SK-N-SH treated with all-trans-retinoic acid at 6 μM for 48 hours (cell line): ENCODE measurements at regions not wholly inside any gene's neighbourhood (a gene's known extent, or its start where the extent isn't known, plus 50 kb on each side); places are given as distances from the start of the nearest gene placed in this dataset.

Experiments
- ISL1 ChIP-seq: fragments of 250-450 bp; sonication (Bioruptor Pico); IDR thresholded peaks from 2 replicates; pipeline ENCODE4 v2.1.2; 2022; ENCODE audit warnings: mild to moderate bottlenecking, moderate library complexity
- PPARA ChIP-seq: fragments of 250-450 bp; sonication (Bioruptor Pico); IDR thresholded peaks from 2 replicates; pipeline ENCODE4 v1.5.0; 2020; ENCODE audit warnings: mild to moderate bottlenecking, borderline replicate concordance
- RARB ChIP-seq: fragments of 250-450 bp; sonication (Bioruptor Pico); IDR thresholded peaks from 2 replicates; pipeline ENCODE4 v1.8.0; 2021; ENCODE audit warnings: mild to moderate bottlenecking, moderate library complexity
- TCF4 ChIP-seq: fragments of 250-450 bp; sonication (Bioruptor Pico); IDR thresholded peaks from 2 replicates; pipeline ENCODE4 v1.8.0; 2021; ENCODE audit warnings: mild to moderate bottlenecking, moderate library complexity, borderline replicate concordance
- TOX ChIP-seq: fragments of 250-450 bp; sonication (Bioruptor Pico); IDR thresholded peaks from 2 replicates; pipeline ENCODE4 v1.8.0; 2021; ENCODE audit warnings: mild to moderate bottlenecking, moderate library complexity, borderline replicate concordance
- ZC3H10 ChIP-seq: fragments of 250-450 bp; sonication (Bioruptor Pico); IDR thresholded peaks from 2 replicates; pipeline ENCODE4 v1.5.1; 2021; ENCODE audit warnings: mild to moderate bottlenecking, moderate library complexity
- ZFP3 ChIP-seq: fragments of 250-450 bp; sonication (Bioruptor Pico); IDR thresholded peaks from 2 replicates; pipeline ENCODE4 v1.5.0; 2020; ENCODE audit warnings: mild to moderate bottlenecking, moderate library complexity
- ZFP30 ChIP-seq: fragments of 450-650 bp; formaldehyde crosslinking; IDR thresholded peaks from 2 replicates; pipeline ENCODE4 v1.5.0; 2022; ENCODE audit warnings: mild to moderate bottlenecking, moderate library complexity
- ZNF565 ChIP-seq: fragments of 450-650 bp; formaldehyde crosslinking; conservative IDR thresholded peaks from 2 replicates; pipeline ENCODE4 v1.5.0; 2020; ENCODE audit warnings: low read depth, mild to moderate bottlenecking, moderate library complexity
- ZNF70 ChIP-seq: fragments of 450-650 bp; formaldehyde crosslinking; IDR thresholded peaks from 2 replicates; pipeline ENCODE4 v1.5.0; 2020; ENCODE audit warnings: mild to moderate bottlenecking, moderate library complexity
- ZNF8 ChIP-seq: fragments of 450-650 bp; formaldehyde crosslinking; IDR thresholded peaks from 2 replicates; pipeline ENCODE4 v1.5.0; 2020; ENCODE audit warnings: mild to moderate bottlenecking, moderate library complexity
- TF ChIP-seq, protein P1 (sequence below): fragments of 250-450 bp; sonication (Bioruptor Pico); IDR thresholded peaks from 2 replicates; pipeline ENCODE4 v1.8.0; 2020; ENCODE audit warnings: mild to moderate bottlenecking, moderate library complexity, borderline replicate concordance
- TF ChIP-seq, protein P2 (sequence below): fragments of 250-450 bp; sonication (Bioruptor Pico); IDR thresholded peaks from 2 replicates; pipeline ENCODE4 v1.5.1; 2021; ENCODE audit warnings: mild to moderate bottlenecking, moderate library complexity

DNA sequence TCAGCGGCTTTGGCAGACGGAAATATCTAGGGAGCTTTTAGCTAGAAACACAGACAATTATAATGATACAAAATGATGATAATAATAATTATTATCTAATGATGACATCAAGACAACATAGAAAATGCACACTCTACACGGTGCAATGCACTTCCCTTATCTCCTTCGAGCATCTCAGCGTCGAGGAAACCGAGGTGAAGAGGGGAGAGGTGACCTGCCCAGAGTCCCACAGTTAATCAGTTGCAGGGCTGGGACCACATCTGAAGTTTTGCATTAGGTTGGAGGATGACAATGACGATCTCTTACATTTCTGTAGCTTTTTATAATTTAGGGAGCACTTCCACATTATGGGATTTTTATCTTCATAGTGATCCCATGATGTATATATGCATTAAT, 130.2 kb downstream of the PAPOLA start:
- TF ChIP-seq, protein P1, sequence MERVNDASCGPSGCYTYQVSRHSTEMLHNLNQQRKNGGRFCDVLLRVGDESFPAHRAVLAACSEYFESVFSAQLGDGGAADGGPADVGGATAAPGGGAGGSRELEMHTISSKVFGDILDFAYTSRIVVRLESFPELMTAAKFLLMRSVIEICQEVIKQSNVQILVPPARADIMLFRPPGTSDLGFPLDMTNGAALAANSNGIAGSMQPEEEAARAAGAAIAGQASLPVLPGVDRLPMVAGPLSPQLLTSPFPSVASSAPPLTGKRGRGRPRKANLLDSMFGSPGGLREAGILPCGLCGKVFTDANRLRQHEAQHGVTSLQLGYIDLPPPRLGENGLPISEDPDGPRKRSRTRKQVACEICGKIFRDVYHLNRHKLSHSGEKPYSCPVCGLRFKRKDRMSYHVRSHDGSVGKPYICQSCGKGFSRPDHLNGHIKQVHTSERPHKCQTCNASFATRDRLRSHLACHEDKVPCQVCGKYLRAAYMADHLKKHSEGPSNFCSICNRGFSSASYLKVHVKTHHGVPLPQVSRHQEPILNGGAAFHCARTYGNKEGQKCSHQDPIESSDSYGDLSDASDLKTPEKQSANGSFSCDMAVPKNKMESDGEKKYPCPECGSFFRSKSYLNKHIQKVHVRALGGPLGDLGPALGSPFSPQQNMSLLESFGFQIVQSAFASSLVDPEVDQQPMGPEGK = no peak
- no peak for TF ChIP-seq ZNF70 (CRISPR knock-in tag)
- TF ChIP-seq ZFP30 (CRISPR knock-in tag) = no peak
- no peak for TF ChIP-seq TCF4
- no peak for TF ChIP-seq ZFP3 (CRISPR knock-in tag)
- TF ChIP-seq, protein P2, sequence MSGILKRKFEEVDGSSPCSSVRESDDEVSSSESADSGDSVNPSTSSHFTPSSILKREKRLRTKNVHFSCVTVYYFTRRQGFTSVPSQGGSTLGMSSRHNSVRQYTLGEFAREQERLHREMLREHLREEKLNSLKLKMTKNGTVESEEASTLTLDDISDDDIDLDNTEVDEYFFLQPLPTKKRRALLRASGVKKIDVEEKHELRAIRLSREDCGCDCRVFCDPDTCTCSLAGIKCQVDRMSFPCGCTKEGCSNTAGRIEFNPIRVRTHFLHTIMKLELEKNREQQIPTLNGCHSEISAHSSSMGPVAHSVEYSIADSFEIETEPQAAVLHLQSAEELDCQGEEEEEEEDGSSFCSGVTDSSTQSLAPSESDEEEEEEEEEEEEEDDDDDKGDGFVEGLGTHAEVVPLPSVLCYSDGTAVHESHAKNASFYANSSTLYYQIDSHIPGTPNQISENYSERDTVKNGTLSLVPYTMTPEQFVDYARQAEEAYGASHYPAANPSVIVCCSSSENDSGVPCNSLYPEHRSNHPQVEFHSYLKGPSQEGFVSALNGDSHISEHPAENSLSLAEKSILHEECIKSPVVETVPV (CRISPR knock-in tag) = no peak
- no peak for TF ChIP-seq RARB (CRISPR knock-in tag)
- no peak for TF ChIP-seq ISL1 (CRISPR knock-in tag)
- no peak for TF ChIP-seq ZNF8 (CRISPR knock-in tag)
- TF ChIP-seq TOX = no peak
- TF ChIP-seq ZNF565 (CRISPR knock-in tag) = no peak
- no peak for TF ChIP-seq ZC3H10 (CRISPR knock-in tag)
- no peak for TF ChIP-seq PPARA (CRISPR knock-in tag)
